GM12878 (cell line): ENCODE measurements at regions not wholly inside any gene's neighbourhood (a gene's known extent, or its start where the extent isn't known, plus 50 kb on each side); places are given as distances from the start of the nearest gene placed in this dataset.

ENCODE experiments used
- ATAC-seq: fragments of 200-7000 bp; cut with Tn5 transposase; 3 replicates; pipeline ENCODE4 v1.9.1; 2020; ENCODE audit warnings: mild to moderate bottlenecking, moderate library complexity
- BruUV-seq: library from RNA; stranded (reverse); fragments of 400-500 nt; replicated peaks from 2 replicates; lab custom pipeline; 2021; lab: Mats Ljungman, UMichigan
- CTCF ChIA-PET: fragments of 300-600 bp; sonication (Branson Sonifier 250); formaldehyde crosslinking; extraction: SDS; loops from one replicate; lab custom pipeline; 2021; ENCODE audit warnings: inconsistent platforms; lab: Yijun Ruan, JAX
- POLR2A ChIA-PET: fragments of 350-600 bp; formaldehyde crosslinking; extraction: SDS; loops from one replicate; lab custom pipeline; 2021; ENCODE audit warnings: inconsistent platforms; lab: Charles Lee
- RAD21 ChIA-PET: fragments of 300-600 bp; sonication (Branson Sonifier 250); formaldehyde crosslinking; loops from one replicate; lab custom pipeline; 2023; ENCODE audit warnings: antibody characterized with exemption; ENCODE audit not compliant: unreplicated experiment; lab: Charles Lee
- SMC1A ChIA-PET: fragments of 300-600 bp; sonication (Branson Sonifier 250); formaldehyde crosslinking; loops from one replicate; lab custom pipeline; 2023; ENCODE audit not compliant: unreplicated experiment, uncharacterized antibody; lab: Charles Lee
- DNase-seq: peaks from one replicate; pipeline ENCODE4 v3.0.0-alpha.2; 2011; ENCODE audit warnings: low read depth, low spot score
- FAIRE-seq: peaks from 3 replicates; lab custom pipeline; 2011; peaks lifted over from hg19 to GRCh38; lab: Jason Lieb, UNC
- H2AFZ ChIP-seq: 2 replicates; pipeline ENCODE4 v1.6.0; 2011; ENCODE audit warnings: low read depth, low read length, control low read depth; ENCODE audit not compliant: control insufficient read depth
- H3K27ac ChIP-seq: 2 replicates; pipeline ENCODE4 v1.5.1; 2011; ENCODE audit warnings: control low read depth; ENCODE audit not compliant: control insufficient read depth, insufficient read depth
- H3K27me3 ChIP-seq, 2 experiments: replicated peaks in 1 of 2; 2 replicates each; pipeline versions ENCODE4 v1.6.0 to v1.6.1; 2011; ENCODE audit warnings: low read length in 1 of 2; ENCODE audit not compliant: control insufficient read depth in 2 of 2, insufficient read depth in 2 of 2
- H3K36me3 ChIP-seq, 2 experiments: 2 replicates each; pipeline ENCODE4 v1.5.1; 2011; ENCODE audit warnings: low read length in 1 of 2; ENCODE audit not compliant: control insufficient read depth in 2 of 2, insufficient read depth in 2 of 2
- H3K4me1 ChIP-seq: 2 replicates; pipeline ENCODE4 v1.6.1; 2011; ENCODE audit warnings: mild to moderate bottlenecking, low read length, moderate library complexity, mixed read lengths; ENCODE audit not compliant: control insufficient read depth, insufficient read depth
- H3K4me2 ChIP-seq: 2 replicates; pipeline ENCODE4 v1.6.0; 2011; ENCODE audit warnings: control low read depth; ENCODE audit not compliant: control insufficient read depth, insufficient read depth
- H3K4me3 ChIP-seq: fragments of 200-600 bp; sonication (generic); 2 replicates; pipeline ENCODE4 v1.5.1; 2016
- H3K79me2 ChIP-seq: 2 replicates; pipeline ENCODE4 v1.6.0; 2011; ENCODE audit warnings: low read length; ENCODE audit not compliant: control insufficient read depth, insufficient read depth
- H3K9ac ChIP-seq: 2 replicates; pipeline ENCODE4 v1.8.0; 2011; ENCODE audit warnings: low read length, control low read depth, mixed read lengths; ENCODE audit not compliant: control insufficient read depth, insufficient read depth
- H3K9me3 ChIP-seq: replicated peaks from 3 replicates; pipeline ENCODE4 v1.5.1; 2011; ENCODE audit warnings: mild to moderate bottlenecking, low read length; ENCODE audit not compliant: control insufficient read depth, insufficient read depth
- H4K20me1 ChIP-seq: 2 replicates; pipeline ENCODE4 v1.6.0; 2011; ENCODE audit not compliant: control insufficient read depth, insufficient read depth
- ATF2 ChIP-seq: IDR thresholded peaks from 2 replicates; pipeline ENCODE4 v1.6.1; 2012; ENCODE audit warnings: low read length, inconsistent platforms
- CTCF ChIP-seq, 3 experiments: IDR thresholded peaks in 2 of 3; conservative IDR thresholded peaks in 1 of 3; 2 replicates each; pipeline ENCODE4 v1.5.1; 2011; ENCODE audit warnings: low read depth in 3 of 3, low read length in 3 of 3, mild to moderate bottlenecking in 3 of 3, control low read depth in 2 of 3, moderate library complexity in 2 of 3, inconsistent platforms in 1 of 3, mixed read lengths in 1 of 3; ENCODE audit not compliant: control insufficient read depth in 2 of 3, insufficient read depth in 1 of 3; ENCODE audit errors: extremely low read depth in 1 of 3
- FOS ChIP-seq: IDR thresholded peaks from 3 replicates; pipeline ENCODE4 v1.6.1; 2011; ENCODE audit warnings: borderline replicate concordance; ENCODE audit not compliant: insufficient read length; ENCODE audit errors: extremely low read depth
- FOXK2 ChIP-seq: fragments of 450-650 bp; IDR thresholded peaks from 2 replicates; pipeline ENCODE4 v1.6.1; 2017; ENCODE audit warnings: mild to moderate bottlenecking, moderate library complexity
- HDAC2 ChIP-seq: fragments of 200-600 bp; sonication (generic); IDR thresholded peaks from 2 replicates; pipeline ENCODE4 v1.6.1; 2017
- MEF2A ChIP-seq: IDR thresholded peaks from 2 replicates; pipeline ENCODE4 v1.6.1; 2011; ENCODE audit warnings: low read depth, mild to moderate bottlenecking, low read length, moderate library complexity; ENCODE audit not compliant: insufficient read depth
- MXI1 ChIP-seq: fragments of 150-350 bp; IDR thresholded peaks from 2 replicates; pipeline ENCODE4 v1.6.1; 2011; ENCODE audit warnings: low read depth, mild to moderate bottlenecking, inconsistent platforms, low read length, improper control_type of control experiment
- PML ChIP-seq: IDR thresholded peaks from 2 replicates; pipeline ENCODE4 v1.6.1; 2012; ENCODE audit warnings: low read length, inconsistent platforms
- TARDBP ChIP-seq: IDR thresholded peaks from 2 replicates; pipeline ENCODE4 v1.6.1; 2016; ENCODE audit warnings: borderline replicate concordance
- WGBS: methylation state at CpG from one replicate; pipeline ENCODE4 v1.1.6; 2016; ENCODE audit warnings: low lambda C conversion rate; ENCODE audit not compliant: insufficient replicate concordance, insufficient coverage; ENCODE audit errors: missing lambda C conversion rate; 5-methylcytosine and 5-hydroxymethylcytosine counted together
- in situ Hi-C: fragments of 300-500 bp; cut with MboI; formaldehyde crosslinking; loops from 9 replicates; pipeline ENCODE4 v1.14.3; 2018; ENCODE audit warnings: mixed read lengths
- intact Hi-C: fragments of 100-400 bp; cut with micrococcal nuclease; formaldehyde crosslinking; loops from one replicate; pipeline ENCODE4 v1.14.2; 2022; ENCODE audit not compliant: unreplicated experiment

GRCh38 chr5:27458287-27458686 lies 419.9 kb upstream of the CDH9 start (continued):
- TF ChIP-seq FOS (no peak), HDAC2 (no peak), CTCF (IDR thresholded peaks at IDR 0.05 in 2 of 3, conservative IDR thresholded peaks at IDR 0.05 in 1 of 3; ENCODE audit: control insufficient read depth in 2 of 3, extremely low read depth in 1 of 3, insufficient read depth in 1 of 3, low read depth in 3 of 3, low read length in 3 of 3) (no peak), MEF2A (no peak)

- H3K79me2 ChIP-seq: no peaks in the 10 kb centered on the region
- no peaks in the 10 kb centered on the region for H3K27me3 ChIP-seq
- H3K4me1 ChIP-seq: no peaks in the 10 kb centered on the region
- no peak for DNase-seq
- 7% methylated on average over 1 of the region's 1 CpG for WGBS
- POLR2A ChIA-PET: no interaction called here
- FAIRE-seq: no peak
- no peak overlapping the region for H2AFZ ChIP-seq
- TF ChIP-seq TARDBP: no peak
- no peak for TF ChIP-seq ATF2
- no peak for TF ChIP-seq MXI1
- TF ChIP-seq PML: no peak
- TF ChIP-seq FOXK2: no peak
- H3K4me3 ChIP-seq: no peak overlapping the region
- no peaks in the 10 kb centered on the region for H3K9me3 ChIP-seq
- SMC1A ChIA-PET: no interaction called here
- no peak overlapping the region for H3K9ac ChIP-seq
- H3K36me3 ChIP-seq: no peaks in the 10 kb centered on the region
- no peak overlapping the region for H3K4me2 ChIP-seq
- ATAC-seq: no peak
- CTCF ChIA-PET: no interaction called here
- no peaks in the 10 kb centered on the region for H4K20me1 ChIP-seq
- BruUV-seq: no TSS peak
- no peak overlapping the region for H3K27ac ChIP-seq
- intact Hi-C loops (no loop called here), in situ Hi-C loops (no loop called here)
- RAD21 ChIA-PET: no interaction called here
Observed at GRCh38 chr5:27451377-27451776, 413.0 kb upstream of the CDH9 start.
